IMR-90 (cell line): ENCODE measurements at regions not wholly inside any gene's neighbourhood (a gene's known extent, or its start where the extent isn't known, plus 50 kb on each side); places are given as distances from the start of the nearest gene placed in this dataset.

ENCODE experiments used
- ATAC-seq: fragments of 200-7000 bp; cut with Tn5 transposase; 2 replicates; pipeline ENCODE4 v1.9.1; 2020; ENCODE audit warnings: low read depth, mild to moderate bottlenecking, moderate library complexity
- BruUV-seq: library from RNA; stranded (reverse); fragments of 400-500 nt; replicated peaks from 2 replicates; lab custom pipeline; 2021; lab: Mats Ljungman, UMichigan
- CTCF ChIA-PET: fragments of 300-600 bp; formaldehyde crosslinking; extraction: SDS; loops from one replicate; lab custom pipeline; 2021; ENCODE audit warnings: antibody characterized with exemption; lab: Yijun Ruan, JAX
- POLR2A ChIA-PET: fragments of 300-600 bp; sonication (Branson Sonifier 250); formaldehyde crosslinking; loops from one replicate; lab custom pipeline; 2022; ENCODE audit warnings: antibody characterized with exemption; ENCODE audit not compliant: unreplicated experiment; lab: Charles Lee
- DNase-seq: peaks from one replicate; pipeline ENCODE4 v3.0.0; 2013
- H2AFZ ChIP-seq: replicated peaks from 2 replicates; pipeline ENCODE3; 2013; ENCODE audit warnings: low read length, mild to moderate bottlenecking; ENCODE audit not compliant: poor library complexity
- H2AK5ac ChIP-seq: 2 replicates; pipeline ENCODE4 v1.6.1; 2013; ENCODE audit warnings: low read depth, low read length, inconsistent platforms
- H2AK9ac ChIP-seq: replicated peaks from 2 replicates; pipeline ENCODE3; 2013; ENCODE audit warnings: mild to moderate bottlenecking, low read depth, low read length, moderate library complexity; ENCODE audit not compliant: poor library complexity
- H2BK120ac ChIP-seq: 2 replicates; pipeline ENCODE4 v1.6.1; 2013; ENCODE audit warnings: low read depth, low read length, inconsistent platforms
- H2BK15ac ChIP-seq: 3 replicates; pipeline ENCODE4 v1.6.1; 2013; ENCODE audit warnings: low read depth, low read length, inconsistent platforms
- H2BK20ac ChIP-seq: 2 replicates; pipeline ENCODE4 v1.6.1; 2013; ENCODE audit warnings: low read depth, mild to moderate bottlenecking, inconsistent platforms, low read length, moderate library complexity
- H2BK5ac ChIP-seq: 2 replicates; pipeline ENCODE4 v1.6.1; 2013; ENCODE audit warnings: mild to moderate bottlenecking, low read depth, low read length, inconsistent platforms; ENCODE audit not compliant: poor library complexity, severe bottlenecking
- H3K14ac ChIP-seq: replicated peaks from 2 replicates; pipeline ENCODE4 v1.6.1; 2013; ENCODE audit warnings: low read depth, low read length, inconsistent platforms
- H3K18ac ChIP-seq: 2 replicates; pipeline ENCODE4 v1.6.1; 2013; ENCODE audit warnings: low read depth, low read length, control low read depth
- H3K23ac ChIP-seq: 2 replicates; pipeline ENCODE4 v1.6.1; 2013; ENCODE audit warnings: low read depth, low read length, inconsistent platforms
- H3K27ac ChIP-seq: 2 replicates; pipeline ENCODE4 v1.5.1; 2013; ENCODE audit warnings: mild to moderate bottlenecking, control low read depth, low read length; ENCODE audit not compliant: insufficient read depth
- H3K27me3 ChIP-seq: 2 replicates; pipeline ENCODE4 v1.6.1; 2013; ENCODE audit warnings: low read length; ENCODE audit not compliant: control insufficient read depth, insufficient read depth
- H3K36me3 ChIP-seq: 2 replicates; pipeline ENCODE4 v1.6.1; 2013; ENCODE audit warnings: low read length, mixed read lengths; ENCODE audit not compliant: control insufficient read depth, insufficient read depth
- H3K4ac ChIP-seq: 2 replicates; pipeline ENCODE4 v1.6.1; 2013; ENCODE audit warnings: low read depth, low read length, inconsistent platforms
- H3K4me1 ChIP-seq: 2 replicates; pipeline ENCODE4 v1.6.1; 2013; ENCODE audit warnings: low read length, mixed read lengths; ENCODE audit not compliant: control insufficient read depth, insufficient read depth
- H3K4me2 ChIP-seq: 2 replicates; pipeline ENCODE4 v1.6.1; 2013; ENCODE audit warnings: low read depth, mild to moderate bottlenecking, control low read depth, low read length, moderate library complexity
- H3K4me3 ChIP-seq: 2 replicates; pipeline ENCODE4 v1.5.1; 2013; ENCODE audit warnings: low read depth, mild to moderate bottlenecking, control low read depth, low read length, moderate library complexity; ENCODE audit not compliant: insufficient read depth
- H3K56ac ChIP-seq: 2 replicates; pipeline ENCODE4 v1.6.1; 2013; ENCODE audit warnings: low read length, inconsistent platforms; ENCODE audit not compliant: insufficient read depth; ENCODE audit errors: extremely low read depth
- H3K79me1 ChIP-seq, 2 experiments: 2 replicates each; pipeline ENCODE4 v1.6.1; 2013; ENCODE audit warnings: low read length in 2 of 2, inconsistent platforms in 1 of 2, low read depth in 1 of 2
- H3K9ac ChIP-seq: 2 replicates; pipeline ENCODE4 v1.6.1; 2013; ENCODE audit warnings: low read depth, low read length, control low read depth
- H3K9me1 ChIP-seq: 2 replicates; pipeline ENCODE4 v1.6.1; 2013; ENCODE audit warnings: low read length, inconsistent platforms; ENCODE audit not compliant: insufficient read depth
- H3K9me3 ChIP-seq: 2 replicates; pipeline ENCODE4 v1.6.1; 2013; ENCODE audit warnings: low read length; ENCODE audit not compliant: control insufficient read depth, insufficient read depth
- H4K20me1 ChIP-seq: 2 replicates; pipeline ENCODE4 v1.6.1; 2013; ENCODE audit warnings: low read length, inconsistent platforms; ENCODE audit not compliant: insufficient read depth
- H4K5ac ChIP-seq: 2 replicates; pipeline ENCODE4 v1.6.1; 2013; ENCODE audit warnings: mild to moderate bottlenecking, low read depth, low read length, control low read depth
- H4K8ac ChIP-seq, 2 experiments: 2 replicates each; pipeline ENCODE4 v1.6.1; 2013; ENCODE audit warnings: low read depth in 2 of 2, low read length in 2 of 2, control low read depth in 1 of 2, inconsistent platforms in 1 of 2
- H4K91ac ChIP-seq: 2 replicates; pipeline ENCODE4 v1.6.1; 2013; ENCODE audit warnings: low read depth, low read length, inconsistent platforms; ENCODE audit not compliant: insufficient read depth
- BHLHE40 ChIP-seq: fragments of 150-350 bp; IDR thresholded peaks from 2 replicates; pipeline ENCODE4 v1.6.1; 2016; ENCODE audit warnings: mild to moderate bottlenecking, low read depth, low read length
- CEBPB ChIP-seq: IDR thresholded peaks from 2 replicates; pipeline ENCODE4 v1.6.1; 2012; ENCODE audit warnings: low read depth, low read length, improper control_type of control experiment
- CHD1 ChIP-seq: IDR thresholded peaks from 2 replicates; pipeline ENCODE4 v1.6.1; 2012; ENCODE audit warnings: low read depth, low read length, improper control_type of control experiment
- FOS ChIP-seq: fragments of 150-350 bp; IDR thresholded peaks from 2 replicates; pipeline ENCODE4 v1.6.1; 2016; ENCODE audit warnings: low read depth, low read length
- MAFK ChIP-seq: IDR thresholded peaks from 2 replicates; pipeline ENCODE4 v1.6.1; 2012; ENCODE audit warnings: low read depth, low read length, improper control_type of control experiment
- MAZ ChIP-seq: IDR thresholded peaks from 2 replicates; pipeline ENCODE4 v1.6.1; 2012; ENCODE audit warnings: low read depth, mild to moderate bottlenecking, low read length, improper control_type of control experiment, moderate library complexity, borderline replicate concordance
- MXI1 ChIP-seq: IDR thresholded peaks from 2 replicates; pipeline ENCODE4 v1.6.1; 2012; ENCODE audit warnings: low read depth, mild to moderate bottlenecking, low read length, moderate library complexity, borderline replicate concordance
- NFE2L2 ChIP-seq: fragments of 150-350 bp; IDR thresholded peaks from 2 replicates; pipeline ENCODE4 v1.6.1; 2016; ENCODE audit warnings: low read depth, mild to moderate bottlenecking, low read length
- POLR2A ChIP-seq: IDR thresholded peaks from 2 replicates; pipeline ENCODE4 v1.6.1; 2012; ENCODE audit warnings: mild to moderate bottlenecking, low read depth, low read length
- RAD21 ChIP-seq: IDR thresholded peaks from 2 replicates; pipeline ENCODE4 v1.6.1; 2012; ENCODE audit warnings: low read length, improper control_type of control experiment
- RCOR1 ChIP-seq: IDR thresholded peaks from 2 replicates; pipeline ENCODE4 v1.6.1; 2012; ENCODE audit warnings: mild to moderate bottlenecking, low read length, improper control_type of control experiment; ENCODE audit not compliant: insufficient replicate concordance
- RFX5 ChIP-seq: IDR thresholded peaks from 2 replicates; pipeline ENCODE4 v1.8.0; 2012; ENCODE audit warnings: low read depth, mild to moderate bottlenecking, low read length, moderate library complexity
- SMC3 ChIP-seq: fragments of 150-350 bp; IDR thresholded peaks from 2 replicates; pipeline ENCODE4 v1.6.1; 2016; ENCODE audit warnings: low read depth, mild to moderate bottlenecking, antibody characterized with exemption, low read length, moderate library complexity
- USF2 ChIP-seq: fragments of 150-350 bp; IDR thresholded peaks from 2 replicates; pipeline ENCODE4 v1.6.1; 2017; ENCODE audit warnings: mild to moderate bottlenecking, antibody characterized with exemption, low read length, low read depth
- WGBS, 2 experiments: methylation state at CpG; one replicate each; pipeline versions ENCODE4 v1.1.5 to v1.1.7; 2013; ENCODE audit warnings: missing lambda C conversion rate in 2 of 2; ENCODE audit not compliant: insufficient read length in 1 of 2; ENCODE audit errors: extremely low coverage in 2 of 2; 5-methylcytosine and 5-hydroxymethylcytosine counted together
- dilution Hi-C: fragments of 300-500 bp; cut with HindIII; formaldehyde crosslinking; loops from one replicate; pipeline ENCODE4 v1.14.3; 2018; ENCODE audit warnings: low sequenced_read_pairs; ENCODE audit not compliant: unreplicated experiment
- in situ Hi-C: fragments of 300-500 bp; cut with MboI; formaldehyde crosslinking; loops from 3 replicates; pipeline ENCODE4 v1.14.3; 2019; ENCODE audit warnings: low sequenced_read_pairs, inconsistent platforms, mixed read lengths
- intact Hi-C: fragments of 100-400 bp; cut with micrococcal nuclease; formaldehyde crosslinking; loops from 2 replicates; pipeline ENCODE4 v1.10.0; 2022
- TF ChIP-seq, protein P1 (sequence below): fragments of 150-350 bp; IDR thresholded peaks from 2 replicates; pipeline ENCODE4 v1.6.1; 2016; ENCODE audit warnings: low read depth, mild to moderate bottlenecking, low read length, moderate library complexity, borderline replicate concordance
- TF ChIP-seq, protein P2 (sequence below): conservative IDR thresholded peaks from 2 replicates; pipeline ENCODE4 v1.5.1; 2012; ENCODE audit warnings: mild to moderate bottlenecking, low read depth, low read length, improper control_type of control experiment

- Histone ChIP-seq H2BK120ac (no peak overlapping the region), H3K27me3 (no peaks in the 10 kb centered on the region), H3K4me3 (no peak overlapping the region), H2BK15ac (no peak overlapping the region), H2BK5ac (no peak overlapping the region), H4K8ac (no peak overlapping the region), H3K18ac (no peak overlapping the region), H3K4ac (no peak overlapping the region), H3K9ac (no peak overlapping the region), H3K27ac (no peak overlapping the region), H3K9me3 (no peaks in the 10 kb centered on the region), H3K4me1 (no peaks in the 10 kb centered on the region), H2AK5ac (no peak overlapping the region), H3K4me2 (no peak overlapping the region), H3K56ac (no peak overlapping the region), H3K79me1 (no peaks in the 10 kb centered on the region), H3K14ac (no peak overlapping the region), H3K9me1 (no peaks in the 10 kb centered on the region), H4K5ac (no peak overlapping the region), H3K36me3 (no peaks in the 10 kb centered on the region), H4K20me1 (no peaks in the 10 kb centered on the region), H2BK20ac (no peak overlapping the region), H2AFZ (no peak overlapping the region), H2AK9ac (no peak overlapping the region), H4K91ac (no peak overlapping the region), H3K23ac (no peak overlapping the region)
- CTCF ChIA-PET, result no interaction called here
- ATAC-seq (no peak), DNase-seq (no peak)
- intact Hi-C loops, result no loop called here
- TF ChIP-seq NFE2L2, result no peak
- no peak for TF ChIP-seq MAFK
- no peak for TF ChIP-seq USF2
- TF ChIP-seq FOS, result no peak
- TF ChIP-seq BHLHE40, result no peak
- TF ChIP-seq POLR2A, result no peak
- TF ChIP-seq CEBPB, result no peak
- no peak for TF ChIP-seq SMC3
- no peak for TF ChIP-seq CHD1
- TF ChIP-seq RFX5, result no peak
- no peak for TF ChIP-seq RAD21
- no peak for TF ChIP-seq MXI1
- TF ChIP-seq RCOR1, result no peak
- TF ChIP-seq, protein P1, sequence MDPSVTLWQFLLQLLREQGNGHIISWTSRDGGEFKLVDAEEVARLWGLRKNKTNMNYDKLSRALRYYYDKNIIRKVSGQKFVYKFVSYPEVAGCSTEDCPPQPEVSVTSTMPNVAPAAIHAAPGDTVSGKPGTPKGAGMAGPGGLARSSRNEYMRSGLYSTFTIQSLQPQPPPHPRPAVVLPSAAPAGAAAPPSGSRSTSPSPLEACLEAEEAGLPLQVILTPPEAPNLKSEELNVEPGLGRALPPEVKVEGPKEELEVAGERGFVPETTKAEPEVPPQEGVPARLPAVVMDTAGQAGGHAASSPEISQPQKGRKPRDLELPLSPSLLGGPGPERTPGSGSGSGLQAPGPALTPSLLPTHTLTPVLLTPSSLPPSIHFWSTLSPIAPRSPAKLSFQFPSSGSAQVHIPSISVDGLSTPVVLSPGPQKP, result no peak
- TF ChIP-seq MAZ, result no peak
- TF ChIP-seq, protein P2, sequence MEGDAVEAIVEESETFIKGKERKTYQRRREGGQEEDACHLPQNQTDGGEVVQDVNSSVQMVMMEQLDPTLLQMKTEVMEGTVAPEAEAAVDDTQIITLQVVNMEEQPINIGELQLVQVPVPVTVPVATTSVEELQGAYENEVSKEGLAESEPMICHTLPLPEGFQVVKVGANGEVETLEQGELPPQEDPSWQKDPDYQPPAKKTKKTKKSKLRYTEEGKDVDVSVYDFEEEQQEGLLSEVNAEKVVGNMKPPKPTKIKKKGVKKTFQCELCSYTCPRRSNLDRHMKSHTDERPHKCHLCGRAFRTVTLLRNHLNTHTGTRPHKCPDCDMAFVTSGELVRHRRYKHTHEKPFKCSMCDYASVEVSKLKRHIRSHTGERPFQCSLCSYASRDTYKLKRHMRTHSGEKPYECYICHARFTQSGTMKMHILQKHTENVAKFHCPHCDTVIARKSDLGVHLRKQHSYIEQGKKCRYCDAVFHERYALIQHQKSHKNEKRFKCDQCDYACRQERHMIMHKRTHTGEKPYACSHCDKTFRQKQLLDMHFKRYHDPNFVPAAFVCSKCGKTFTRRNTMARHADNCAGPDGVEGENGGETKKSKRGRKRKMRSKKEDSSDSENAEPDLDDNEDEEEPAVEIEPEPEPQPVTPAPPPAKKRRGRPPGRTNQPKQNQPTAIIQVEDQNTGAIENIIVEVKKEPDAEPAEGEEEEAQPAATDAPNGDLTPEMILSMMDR, result no peak
- WGBS, 2 experiments, result 92% methylated on average over 3 of the region's 4 CpGs; no CpG with 5 or more reads in 1 of the 2 experiments
- dilution Hi-C loops, result no loop called here
- in situ Hi-C loops, result no loop called here
- BruUV-seq, result no TSS peak
- POLR2A ChIA-PET, result no interaction called here
These were observed 105.0 kb downstream of the MC4R start for GRCh38 chr18:60267391-60268058.
